ENCODE measurements at regions not wholly inside any gene's neighbourhood (a gene's known extent, or its start where the extent isn't known, plus 50 kb on each side); places are given as distances from the start of the nearest gene placed in this dataset.
"Not testable (repeated sequence)": the region's sequence is repeated elsewhere in the genome, so short reads cannot be mapped to it uniquely, and the experiment has no call there.

GRCh38 chr5:40440746-40441145 is 239.0 kb upstream of the PTGER4 start:
- DNase-seq (ENCODE audit: low spot score), result no peak
- H3K9me3 ChIP-seq, result peaks cover 0 to 20% of the 10 kb centered on the region in 2 donors
- H3K36me3 ChIP-seq, result no peaks in the 10 kb centered on the region
- no peak overlapping the region for H3K27ac ChIP-seq
- H3K4me3 ChIP-seq, result no peak overlapping the region
- TF ChIP-seq, protein P1, sequence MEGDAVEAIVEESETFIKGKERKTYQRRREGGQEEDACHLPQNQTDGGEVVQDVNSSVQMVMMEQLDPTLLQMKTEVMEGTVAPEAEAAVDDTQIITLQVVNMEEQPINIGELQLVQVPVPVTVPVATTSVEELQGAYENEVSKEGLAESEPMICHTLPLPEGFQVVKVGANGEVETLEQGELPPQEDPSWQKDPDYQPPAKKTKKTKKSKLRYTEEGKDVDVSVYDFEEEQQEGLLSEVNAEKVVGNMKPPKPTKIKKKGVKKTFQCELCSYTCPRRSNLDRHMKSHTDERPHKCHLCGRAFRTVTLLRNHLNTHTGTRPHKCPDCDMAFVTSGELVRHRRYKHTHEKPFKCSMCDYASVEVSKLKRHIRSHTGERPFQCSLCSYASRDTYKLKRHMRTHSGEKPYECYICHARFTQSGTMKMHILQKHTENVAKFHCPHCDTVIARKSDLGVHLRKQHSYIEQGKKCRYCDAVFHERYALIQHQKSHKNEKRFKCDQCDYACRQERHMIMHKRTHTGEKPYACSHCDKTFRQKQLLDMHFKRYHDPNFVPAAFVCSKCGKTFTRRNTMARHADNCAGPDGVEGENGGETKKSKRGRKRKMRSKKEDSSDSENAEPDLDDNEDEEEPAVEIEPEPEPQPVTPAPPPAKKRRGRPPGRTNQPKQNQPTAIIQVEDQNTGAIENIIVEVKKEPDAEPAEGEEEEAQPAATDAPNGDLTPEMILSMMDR (IDR thresholded peaks at IDR 0.05), result no peak
- H3K27me3 ChIP-seq, result no peaks in the 10 kb centered on the region
- H3K4me1 ChIP-seq, result no peaks in the 10 kb centered on the region

DNA sequence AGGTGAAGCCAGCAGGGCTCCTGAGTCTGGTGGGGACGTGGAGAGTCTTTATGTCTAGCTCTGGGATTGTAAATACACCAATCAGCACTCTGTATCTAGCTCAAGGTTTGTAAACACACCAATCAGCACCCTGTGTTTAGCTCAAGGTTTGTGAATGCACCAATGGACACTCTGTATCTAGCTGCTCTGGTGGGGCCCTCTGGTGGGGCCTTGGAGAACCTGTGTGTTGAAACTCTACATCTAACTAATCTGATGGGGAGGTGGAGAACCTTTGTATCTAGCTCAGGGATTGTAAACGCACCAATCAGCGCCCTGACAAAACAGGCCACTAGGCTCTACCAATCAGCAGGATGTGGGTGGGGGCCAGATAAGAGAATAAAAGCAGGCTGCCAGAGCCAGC is 240.6 kb upstream of the PTGER4 start:
- H3K27ac ChIP-seq; H3K36me3 ChIP-seq; H3K27me3 ChIP-seq; H3K4me3 ChIP-seq; H3K9me3 ChIP-seq; DNase-seq (ENCODE audit: low spot score); H3K4me1 ChIP-seq: not testable (repeated sequence)

DNA sequence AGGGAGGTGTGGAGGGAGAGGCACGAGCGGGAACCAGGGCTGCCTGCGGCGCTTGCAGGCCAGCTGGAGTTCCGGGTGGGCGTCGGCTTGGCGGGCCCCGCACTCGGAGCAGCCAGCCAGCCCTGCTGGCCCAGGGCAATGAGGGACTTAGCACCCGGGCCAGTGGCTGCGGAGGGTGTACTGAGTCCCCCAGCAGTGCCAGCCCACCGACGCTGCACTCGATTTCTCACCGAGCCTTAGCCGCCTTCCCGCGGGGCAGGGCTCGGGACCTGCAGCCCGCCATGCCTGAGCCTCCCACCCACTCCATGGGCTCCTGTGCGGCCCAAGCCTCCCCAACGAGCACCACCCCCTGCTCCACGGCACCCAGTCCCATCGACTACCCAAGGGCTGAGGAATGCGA is 241.1 kb upstream of the PTGER4 start:
- not testable (repeated sequence) for H3K9me3 ChIP-seq; H3K27me3 ChIP-seq; H3K4me3 ChIP-seq; H3K4me1 ChIP-seq; H3K36me3 ChIP-seq; DNase-seq (ENCODE audit: low spot score); H3K27ac ChIP-seq

GRCh38 chr5:40437452-40437861 is 242.3 kb upstream of the PTGER4 start:
- DNase-seq (ENCODE audit: low spot score), result no peak
- Histone ChIP-seq H3K9me3 (no peaks in the 10 kb centered on the region), H3K4me3 (no peak overlapping the region), H3K27ac (no peak overlapping the region), H3K36me3 (no peaks in the 10 kb centered on the region), H3K4me1 (no peaks in the 10 kb centered on the region), H3K27me3 (no peaks in the 10 kb centered on the region)
- TF ChIP-seq, protein P1 (IDR thresholded peaks at IDR 0.05), result no peak

DNA sequence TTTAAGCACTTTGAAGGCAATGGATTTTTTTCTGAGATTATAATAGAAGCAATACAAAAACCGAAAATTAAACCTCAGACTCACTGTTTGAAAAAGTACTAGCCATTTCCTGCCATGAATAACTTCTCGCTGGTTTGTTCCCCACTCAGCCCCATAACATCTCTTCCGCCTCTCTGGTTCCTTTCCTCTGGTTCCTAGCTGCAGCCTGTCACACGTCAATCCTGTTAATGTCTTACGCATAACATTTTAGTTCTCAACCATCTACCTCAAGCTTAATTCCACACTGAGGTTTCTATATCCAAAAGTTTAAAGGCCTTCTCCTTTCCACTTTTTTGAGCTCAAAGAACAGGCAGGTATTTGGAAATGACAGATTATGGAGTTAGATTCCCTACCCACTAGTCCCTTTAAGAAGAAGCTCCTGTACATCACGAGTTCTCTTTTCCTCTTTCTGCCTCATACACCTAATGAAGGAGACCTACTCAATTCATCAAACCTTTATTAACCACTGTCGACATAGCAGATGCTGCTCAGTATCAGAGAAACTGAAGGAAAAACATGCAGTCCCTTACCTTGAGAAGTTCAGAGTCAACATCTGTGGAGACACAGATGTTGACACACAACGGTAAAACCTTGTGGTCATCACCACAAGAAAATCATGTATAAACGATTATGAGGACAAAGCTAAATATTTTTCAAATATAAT is 243.0 kb upstream of the PTGER4 start:
- Histone ChIP-seq H3K27ac (no peak overlapping the region), H3K9me3 (no peaks in the 10 kb centered on the region), H3K4me3 (no peak overlapping the region), H3K36me3 (no peaks in the 10 kb centered on the region), H3K27me3 (no peaks in the 10 kb centered on the region), H3K4me1 (no peaks in the 10 kb centered on the region)
- TF ChIP-seq, protein P1 (IDR thresholded peaks at IDR 0.05), result no peak
- no peak for DNase-seq (ENCODE audit: low spot score)

- H3K4me3 ChIP-seq; H3K9me3 ChIP-seq; H3K36me3 ChIP-seq; DNase-seq (ENCODE audit: low spot score); H3K27me3 ChIP-seq; H3K27ac ChIP-seq; H3K4me1 ChIP-seq: not testable (repeated sequence)
Observed at GRCh38 chr5:40435706-40436105, 244.0 kb upstream of the PTGER4 start.

DNA sequence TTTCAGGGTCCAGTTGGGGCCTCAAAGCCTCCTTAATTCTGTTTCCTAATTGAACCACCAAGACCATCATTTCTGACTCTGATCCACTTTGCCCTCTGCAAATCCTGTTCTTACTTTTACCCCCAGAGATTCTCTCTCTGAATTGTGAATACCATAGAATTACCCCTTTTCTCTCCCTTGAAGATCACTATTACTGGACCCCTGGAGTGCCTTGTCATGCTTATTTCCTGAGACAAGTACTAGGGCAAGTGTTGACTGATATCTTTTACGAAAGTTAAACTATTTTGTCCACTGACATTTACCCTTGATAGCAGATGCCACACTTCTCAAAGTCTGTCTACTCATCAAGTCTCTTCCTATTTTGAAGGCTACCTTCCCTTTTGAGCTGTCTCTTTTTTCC is 246.9 kb upstream of the PTGER4 start:
- DNase-seq (ENCODE audit: low spot score), result no peak
- no peaks in the 10 kb centered on the region for H3K36me3 ChIP-seq
- peaks cover 0 to 10% of the 10 kb centered on the region in 2 donors for H3K4me1 ChIP-seq
- no peaks in the 10 kb centered on the region for H3K27me3 ChIP-seq
- TF ChIP-seq, protein P1 (IDR thresholded peaks at IDR 0.05), result no peak
- no peak overlapping the region for H3K4me3 ChIP-seq
- no peak overlapping the region for H3K27ac ChIP-seq
- no peaks in the 10 kb centered on the region for H3K9me3 ChIP-seq

Measured in right atrium auricular region (tissue), 2 donors.